GM12864 (cell line): ENCODE measurements at regions not wholly inside any gene's neighbourhood (a gene's known extent, or its start where the extent isn't known, plus 50 kb on each side); places are given as distances from the start of the nearest gene placed in this dataset.
"Not testable (repeated sequence)": the region's sequence is repeated elsewhere in the genome, so short reads cannot be mapped to it uniquely, and the experiment has no call there.

ENCODE experiments used
- DNase-seq: peaks from one replicate; pipeline ENCODE4 v3.0.0-alpha.2; 2011; ENCODE audit warnings: low read depth
- H3K4me3 ChIP-seq: 2 replicates; pipeline ENCODE4 v1.5.1; 2011; ENCODE audit warnings: mild to moderate bottlenecking, low read depth, low read length, control low read depth
- CTCF ChIP-seq: IDR thresholded peaks from 2 replicates; pipeline ENCODE4 v1.5.1; 2011; ENCODE audit warnings: low read depth, mild to moderate bottlenecking, moderate library complexity, low read length, control low read depth, inconsistent platforms; ENCODE audit errors: missing control alignments

- H3K4me3 ChIP-seq, result no peak overlapping the region
- DNase-seq, result no peak
- TF ChIP-seq CTCF, result no peak
Observed at GRCh38 chr12:75632442-75632841, 121.0 kb upstream of the KRR1 start.

GRCh38 chr12:75631831-75632230 lies 120.4 kb upstream of the KRR1 start:
- TF ChIP-seq CTCF, result no peak
- H3K4me3 ChIP-seq, result no peak overlapping the region
- DNase-seq, result no peak

DNA sequence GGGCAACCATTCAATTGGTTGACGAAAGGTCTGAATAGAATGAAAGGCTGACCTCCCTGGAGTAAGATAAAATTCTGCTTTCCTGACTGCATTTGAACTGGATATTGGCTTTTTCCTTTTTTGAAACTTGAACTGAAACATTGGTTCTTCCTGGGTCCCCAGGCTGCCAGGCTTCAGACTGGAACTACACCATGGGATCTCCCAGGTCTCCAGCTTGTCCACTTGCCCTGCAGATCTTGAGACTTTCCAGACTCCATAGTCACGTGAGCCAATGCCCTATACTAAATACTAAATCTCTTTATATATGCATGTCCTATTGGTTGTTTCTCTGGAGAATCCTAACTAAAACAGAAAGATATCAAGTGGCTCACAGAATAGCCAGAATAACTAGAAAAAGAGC lies 118.7 kb upstream of the KRR1 start:
- DNase-seq, result no peak
- TF ChIP-seq CTCF, result no peak
- H3K4me3 ChIP-seq, result no peak overlapping the region

DNA sequence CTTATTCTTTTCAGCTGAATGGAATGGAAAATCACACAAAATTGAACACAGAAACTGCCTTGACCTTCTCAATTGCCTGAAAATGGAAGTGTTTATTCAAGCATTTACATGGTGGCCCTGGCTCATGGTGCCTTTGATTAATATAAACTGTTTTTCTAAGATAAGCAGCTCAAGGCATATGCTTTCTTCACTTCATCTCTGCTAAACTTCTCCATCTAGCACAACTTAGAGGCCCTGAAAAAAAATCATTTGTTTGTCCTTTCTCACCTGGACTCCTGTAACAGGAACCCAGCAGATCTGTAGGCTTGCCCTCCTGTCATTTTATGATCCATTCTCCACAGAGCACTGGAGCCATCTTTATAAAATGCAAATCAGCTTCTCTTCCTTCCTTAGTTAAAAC lies 117.5 kb upstream of the KRR1 start:
- no peak overlapping the region for H3K4me3 ChIP-seq
- TF ChIP-seq CTCF, result no peak
- DNase-seq, result no peak

DNA sequence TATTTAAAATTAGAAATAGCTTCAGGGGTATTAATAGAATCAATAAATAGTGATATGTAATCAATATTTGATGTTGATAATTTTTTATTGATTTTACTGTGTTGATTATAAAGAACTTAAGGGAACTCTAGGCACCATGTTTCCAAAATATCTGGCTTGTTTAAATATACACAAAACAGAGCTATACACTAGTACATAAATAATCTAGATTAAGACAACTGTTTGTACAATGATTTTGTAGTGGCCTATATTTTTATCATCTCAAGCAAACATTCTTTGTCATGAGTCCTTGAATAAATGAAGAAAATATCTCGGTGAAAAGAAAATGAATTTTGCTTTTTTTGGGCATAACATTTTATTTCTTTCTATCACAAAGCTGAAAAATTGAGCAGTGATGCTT lies 117.1 kb upstream of the KRR1 start:
- no peak overlapping the region for H3K4me3 ChIP-seq
- no peak for TF ChIP-seq CTCF
- no peak for DNase-seq

DNA sequence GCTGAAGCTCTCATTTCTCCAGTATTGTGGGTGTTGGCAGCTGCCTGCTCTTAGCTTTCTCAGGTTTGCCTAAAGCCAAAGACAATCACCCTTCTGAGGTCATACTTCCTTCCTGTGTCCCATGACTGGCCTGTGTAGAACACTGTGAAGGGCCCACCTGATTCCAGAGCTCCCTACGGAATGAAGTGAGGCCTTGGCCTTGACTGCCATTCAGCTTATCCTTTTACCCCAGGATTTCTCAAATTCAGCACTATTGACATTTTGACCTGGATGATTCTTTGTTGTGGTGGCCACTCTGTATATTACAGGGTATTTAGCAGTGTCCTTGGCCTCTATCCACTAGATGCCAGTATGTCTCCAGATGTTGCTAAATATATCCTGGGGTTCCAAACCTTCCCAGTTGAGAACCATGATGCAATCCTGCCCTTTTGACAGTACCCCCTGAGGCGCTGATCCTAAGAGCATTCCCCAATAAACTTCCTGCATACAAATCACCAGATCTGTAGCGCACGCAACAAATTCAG lies 112.3 kb upstream of the KRR1 start:
- no peak overlapping the region for H3K4me3 ChIP-seq
- no peak for DNase-seq
- no peak for TF ChIP-seq CTCF

DNA sequence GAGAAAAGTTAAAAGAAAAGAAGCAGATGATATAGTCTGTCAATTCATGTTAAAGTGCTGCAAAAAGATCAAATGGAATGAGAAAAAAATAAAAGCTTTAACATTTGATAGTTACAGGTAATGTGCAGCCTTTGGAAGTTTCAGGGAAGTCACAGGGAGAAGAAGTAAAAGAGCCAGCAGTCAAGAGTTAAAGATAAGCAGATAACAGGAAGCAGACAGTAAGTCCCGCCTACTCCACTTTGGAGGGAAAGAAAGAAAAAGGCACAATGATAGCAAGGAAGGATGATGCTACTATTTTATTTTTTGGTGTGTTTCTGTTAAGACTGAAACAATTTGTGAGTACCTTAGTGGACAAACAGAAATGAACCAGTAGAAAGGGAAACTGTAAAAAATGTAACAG lies 111.1 kb upstream of the KRR1 start:
- no peak overlapping the region for H3K4me3 ChIP-seq
- no peak for DNase-seq
- TF ChIP-seq CTCF, result no peak

DNA sequence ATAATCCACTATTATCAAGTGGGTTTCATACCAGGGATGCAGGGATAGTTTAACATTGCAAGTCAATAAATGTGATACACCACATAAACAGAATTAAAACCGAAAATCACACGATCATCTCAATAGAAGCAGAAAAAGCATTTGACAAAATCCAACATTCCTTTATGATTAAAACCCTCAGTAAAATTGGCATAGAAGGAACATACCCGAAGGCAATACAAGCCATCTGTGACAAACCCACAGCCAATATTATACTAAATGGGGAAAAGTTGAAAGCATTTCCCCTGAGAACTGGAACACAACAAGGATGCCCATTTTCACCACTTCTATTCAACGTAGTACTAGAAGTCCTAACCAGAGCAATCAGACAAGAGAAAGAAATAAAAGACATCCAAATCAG lies 103.0 kb upstream of the KRR1 start:
- DNase-seq, H3K4me3 ChIP-seq: not testable (repeated sequence)
